HTR-8/SVneo (cell line): ENCODE measurements at regions not wholly inside any gene's neighbourhood (a gene's known extent, or its start where the extent isn't known, plus 50 kb on each side); places are given as distances from the start of the nearest gene placed in this dataset.
A peak's percentile ranks its signal among the peaks of the same experiment; 100 is the strongest.

ENCODE experiments used
- DNase-seq: peaks from one replicate; pipeline ENCODE4 v3.0.0; 2011; ENCODE audit warnings: low spot score, mixed read lengths; ENCODE audit not compliant: insufficient read length
- FAIRE-seq: peaks from 2 replicates; lab custom pipeline; 2011; peaks lifted over from hg19 to GRCh38; lab: Jason Lieb, UNC

DNA sequence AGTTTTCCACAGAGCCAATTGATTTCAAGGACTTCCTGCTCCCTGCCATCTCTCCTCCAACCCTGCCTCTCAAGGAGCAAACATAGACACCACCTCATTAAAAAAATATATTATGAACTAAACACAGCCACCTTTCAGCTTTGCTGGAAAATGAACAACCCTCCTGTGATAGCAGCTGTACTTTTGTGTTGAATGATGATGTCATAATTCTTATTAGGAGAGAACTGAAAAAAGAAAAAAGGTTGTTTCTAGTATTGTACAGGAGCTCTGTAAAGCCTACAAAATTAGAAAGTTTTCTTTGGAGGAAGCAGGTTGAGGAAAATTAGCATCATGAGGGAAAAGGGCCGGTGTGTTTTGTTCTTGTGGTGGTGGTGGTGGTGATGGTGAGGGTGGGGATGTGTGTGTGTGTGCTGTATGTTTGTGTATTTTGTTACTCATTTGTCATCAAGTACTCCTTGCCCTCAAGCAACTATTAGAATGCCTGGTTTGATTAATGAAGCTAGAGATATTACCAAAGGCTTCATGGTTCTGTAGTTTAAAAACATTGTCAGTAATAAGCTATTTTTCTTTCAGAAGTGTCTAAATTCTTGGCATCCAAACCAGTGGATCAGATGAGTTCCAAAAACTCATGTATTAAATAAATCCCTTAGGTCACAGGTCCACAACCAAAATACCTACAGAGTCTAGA lies 405.9 kb downstream of the TLE4 start:
- FAIRE-seq (no peak), DNase-seq (no peak)

GRCh38 chr9:79977074-79977435 lies 405.3 kb downstream of the TLE4 start:
- FAIRE-seq (no peak), DNase-seq (no peak)

GRCh38 chr9:79976257-79977073 lies 404.7 kb downstream of the TLE4 start:
- DNase-seq = no peak
- FAIRE-seq = no peak

DNA sequence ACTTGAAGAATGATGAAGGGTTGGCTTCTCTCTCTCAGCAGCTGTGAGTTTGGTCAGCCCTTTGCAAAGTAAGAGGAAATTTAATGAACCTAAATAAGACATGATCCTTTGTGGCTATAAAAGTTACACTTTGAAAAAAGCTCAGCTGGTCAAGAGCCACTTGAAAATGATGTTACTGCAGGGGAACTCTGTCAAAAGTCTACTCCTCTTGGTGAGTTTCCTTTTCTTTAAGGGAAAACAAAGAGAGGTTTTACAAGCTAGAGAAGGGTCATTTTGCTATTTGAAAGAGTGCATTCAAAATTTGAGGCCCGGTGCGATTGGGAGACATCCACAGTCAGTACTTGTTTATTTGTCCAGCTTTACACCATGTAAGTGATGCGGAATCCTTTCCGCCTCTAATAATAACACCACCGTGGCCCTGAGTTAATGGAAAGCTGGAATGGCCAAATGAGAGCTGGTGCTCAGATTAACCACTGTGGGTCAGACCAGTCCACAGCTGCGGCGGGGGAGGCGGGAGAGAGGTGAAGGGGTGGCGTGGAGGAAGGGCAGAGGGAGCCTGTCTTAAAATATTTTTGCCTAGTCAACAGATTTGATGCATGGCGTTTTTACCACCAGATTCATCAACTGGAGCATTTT lies 404.0 kb downstream of the TLE4 start:
- FAIRE-seq = no peak
- DNase-seq = no peak

- no peak for FAIRE-seq
- DNase-seq = no peak
Observed at GRCh38 chr9:79974806-79975422, 403.1 kb downstream of the TLE4 start.

DNA sequence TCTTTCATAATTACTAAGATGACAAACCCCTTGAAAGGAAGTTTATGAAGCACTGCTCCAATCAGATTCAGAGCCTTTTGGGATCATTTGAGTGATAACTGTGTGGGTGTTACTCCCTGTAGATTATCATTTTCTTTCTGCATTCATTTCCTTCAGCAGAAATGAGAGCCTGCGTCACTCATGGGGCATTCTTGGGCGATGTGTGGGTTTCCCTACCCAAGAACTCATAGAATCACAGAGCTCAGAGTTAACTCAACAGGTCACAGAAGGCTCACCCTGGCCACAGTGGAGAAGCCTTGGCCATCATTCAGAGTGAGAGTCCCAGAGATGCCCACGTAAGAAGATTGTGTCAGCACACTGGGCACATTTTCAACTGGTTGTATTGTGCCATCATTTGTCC lies 401.9 kb downstream of the TLE4 start:
- DNase-seq (no peak), FAIRE-seq (no peak)

- FAIRE-seq (no peak), DNase-seq (no peak)
Observed at GRCh38 chr9:79970146-79970425, 398.3 kb downstream of the TLE4 start.

GRCh38 chr9:79969393-79970145 lies 397.8 kb downstream of the TLE4 start:
- no peak for DNase-seq
- FAIRE-seq = no peak

DNA sequence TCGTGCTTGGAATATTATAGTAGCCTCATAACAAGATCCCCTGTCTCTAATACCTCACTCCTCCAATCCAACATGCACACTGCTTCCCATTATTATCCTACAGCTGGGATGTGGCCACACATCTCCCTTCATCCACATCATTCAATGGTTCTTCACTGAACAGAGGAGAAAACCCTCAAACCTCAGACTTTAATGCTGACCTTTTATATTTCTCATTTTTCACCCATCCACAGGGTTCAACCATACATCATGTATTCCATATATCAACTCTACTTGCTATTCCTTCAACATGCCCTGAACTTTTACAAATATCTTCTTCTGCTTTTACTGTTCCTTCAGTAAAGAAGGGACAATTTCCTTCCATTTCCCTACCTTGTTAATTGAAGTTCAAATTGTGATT lies 396.8 kb downstream of the TLE4 start:
- FAIRE-seq = no peak
- DNase-seq = no peak

- FAIRE-seq = no peak
- DNase-seq = no peak
Observed at GRCh38 chr9:79962836-79963235, 391.1 kb downstream of the TLE4 start.

DNA sequence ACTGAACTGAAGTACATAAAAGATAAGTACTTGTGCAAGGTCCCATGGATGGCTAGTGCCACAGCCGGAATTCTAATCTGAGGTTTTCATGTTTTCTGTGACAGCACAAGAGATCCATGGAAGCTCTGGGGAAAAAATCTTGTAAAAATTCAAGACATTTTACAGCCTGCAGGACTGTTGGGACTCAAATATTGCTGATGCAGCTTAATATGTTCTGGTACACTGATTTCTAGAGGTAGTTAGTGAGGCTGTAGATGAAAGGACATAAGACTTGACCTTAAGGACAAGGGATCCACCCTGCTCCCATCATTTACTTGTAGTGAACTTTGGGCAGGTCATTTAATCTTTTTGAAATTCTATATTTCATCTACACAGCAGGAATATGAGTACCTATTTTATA lies 390.4 kb downstream of the TLE4 start:
- DNase-seq = no peak
- FAIRE-seq = no peak

- DNase-seq (no peak), FAIRE-seq (no peak)
Observed at GRCh38 chr9:79955300-79955699, 383.5 kb downstream of the TLE4 start.

DNA sequence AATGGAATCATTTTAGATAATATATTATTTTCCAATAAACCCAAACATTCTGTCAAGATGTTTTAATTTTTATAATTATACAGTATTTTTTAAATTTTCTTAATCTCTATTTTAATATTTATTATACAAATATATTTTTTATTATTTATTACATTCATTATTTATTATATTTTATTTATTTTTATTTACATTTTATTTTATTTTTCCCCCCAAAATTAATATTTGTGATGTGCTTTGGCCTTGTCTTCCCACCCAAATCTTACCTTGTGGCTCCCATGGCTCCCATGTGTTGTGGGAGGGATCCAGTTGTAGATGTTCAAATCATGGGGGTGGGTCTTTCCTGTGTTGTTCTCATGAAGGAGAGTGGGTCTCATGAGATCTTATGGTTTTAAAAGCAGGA lies 382.1 kb downstream of the TLE4 start:
- FAIRE-seq (no peak), DNase-seq (no peak)

- DNase-seq (no peak), FAIRE-seq (no peak)
Observed at GRCh38 chr9:79952401-79952800, 380.6 kb downstream of the TLE4 start.

DNA sequence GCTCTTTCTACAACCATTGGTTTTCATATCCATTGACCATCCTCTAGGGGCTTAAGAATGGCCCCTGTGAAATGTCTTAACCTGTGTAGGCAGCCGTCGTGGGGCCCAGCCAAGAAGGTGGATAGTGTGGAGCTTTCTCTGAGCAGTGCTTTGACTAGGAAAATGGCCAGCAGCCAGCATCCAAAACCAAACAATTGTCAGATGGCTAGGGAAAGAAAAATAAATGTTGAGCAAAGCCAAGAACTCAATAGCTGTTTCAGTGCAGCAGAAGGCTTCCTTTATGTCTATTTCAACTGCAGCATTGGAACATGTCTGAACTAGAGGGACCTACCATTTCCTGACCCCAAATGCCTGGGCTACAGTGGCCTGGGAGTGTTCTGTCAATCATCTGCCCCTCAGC lies 374.9 kb downstream of the TLE4 start:
- DNase-seq (no peak), FAIRE-seq (no peak)

DNA sequence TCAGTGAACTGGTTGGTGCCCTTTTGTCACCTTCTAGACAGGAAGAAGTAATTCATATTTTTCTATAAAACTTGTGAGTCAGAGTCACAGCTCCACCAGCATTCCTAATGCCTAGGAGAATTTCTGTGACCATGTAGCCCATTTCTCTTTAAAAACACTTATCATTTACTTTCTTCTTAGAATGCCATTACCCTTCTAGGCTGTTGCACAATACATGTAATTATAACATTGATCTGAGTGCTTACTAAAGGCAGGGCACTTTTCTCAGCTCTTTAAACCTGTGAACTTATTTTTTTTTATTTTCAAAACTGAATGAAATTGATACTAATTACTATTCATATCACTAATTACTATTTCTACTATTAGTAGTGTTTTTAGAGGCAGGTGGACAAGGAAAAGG lies 373.7 kb downstream of the TLE4 start:
- DNase-seq (peak; percentile 2), FAIRE-seq (no peak)

- DNase-seq = no peak
- FAIRE-seq = no peak
Observed at GRCh38 chr9:79945016-79945415, 373.3 kb downstream of the TLE4 start.

DNA sequence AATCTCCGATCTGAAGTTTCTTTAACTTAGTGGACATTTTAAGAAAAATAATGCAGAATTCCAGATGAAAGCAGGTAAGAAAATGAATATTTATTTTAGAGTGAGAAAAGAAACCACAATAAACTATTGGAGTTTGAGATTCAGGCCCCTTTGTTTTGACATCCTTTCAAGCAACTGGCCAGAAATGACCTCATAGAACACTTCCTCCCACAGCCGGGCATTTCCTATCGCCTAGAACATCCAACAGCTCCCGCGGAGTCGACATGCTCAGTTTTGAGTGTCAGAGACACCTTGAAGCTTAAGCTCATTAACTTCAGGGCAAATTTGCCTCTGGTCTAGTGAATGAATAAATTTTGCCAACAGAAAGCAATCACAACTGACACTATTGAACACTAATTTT lies 369.2 kb downstream of the TLE4 start:
- DNase-seq (no peak), FAIRE-seq (no peak)

DNA sequence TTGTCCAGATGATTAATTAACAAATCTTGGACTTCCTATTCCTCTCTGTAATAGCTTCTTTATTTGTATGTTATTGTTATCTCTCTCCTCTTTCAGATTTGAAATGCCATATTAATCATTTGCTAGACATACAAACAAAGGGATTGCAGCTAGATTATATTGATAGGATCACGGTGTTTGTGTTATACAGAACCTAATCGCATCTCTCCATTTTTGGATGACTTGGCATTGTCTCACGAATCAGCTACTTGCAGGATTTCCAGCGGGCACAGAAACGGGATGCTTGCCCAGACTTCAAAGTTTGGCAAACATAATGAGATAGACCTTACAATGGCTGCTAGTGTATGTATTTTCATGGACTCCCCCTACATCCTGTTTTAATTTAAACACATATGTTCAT lies 368.1 kb downstream of the TLE4 start:
- FAIRE-seq (no peak), DNase-seq (no peak)

DNA sequence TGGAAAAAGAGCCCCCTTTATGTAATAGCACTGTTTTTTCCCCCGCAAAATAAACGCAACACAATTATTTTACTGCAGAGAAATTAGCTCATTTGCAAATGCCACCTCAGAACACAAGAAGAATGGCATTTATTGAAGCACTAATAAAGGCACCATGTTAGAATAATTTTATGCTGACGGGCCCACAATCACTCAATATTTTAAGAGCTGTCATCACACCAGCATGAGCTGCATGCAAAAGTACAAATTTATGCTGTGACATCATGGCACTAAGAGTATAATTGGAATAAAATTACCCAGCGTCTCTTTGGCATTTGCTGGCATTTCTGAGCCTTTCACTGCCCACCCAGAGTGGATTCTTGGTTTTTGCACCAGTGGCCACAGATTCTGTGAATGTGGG lies 364.6 kb downstream of the TLE4 start:
- FAIRE-seq (no peak), DNase-seq (no peak)

- no peak for FAIRE-seq
- DNase-seq = no peak
Observed at GRCh38 chr9:79929285-79929684, 357.5 kb downstream of the TLE4 start.
